ENCODE measurements at regions not wholly inside any gene's neighbourhood (a gene's known extent, or its start where the extent isn't known, plus 50 kb on each side); places are given as distances from the start of the nearest gene placed in this dataset.
"Not testable (repeated sequence)": the region's sequence is repeated elsewhere in the genome, so short reads cannot be mapped to it uniquely, and the experiment has no call there.

GRCh38 chr6:85286507-85286906 lies 163.4 kb upstream of the NT5E start:
- TF ChIP-seq, protein P1, sequence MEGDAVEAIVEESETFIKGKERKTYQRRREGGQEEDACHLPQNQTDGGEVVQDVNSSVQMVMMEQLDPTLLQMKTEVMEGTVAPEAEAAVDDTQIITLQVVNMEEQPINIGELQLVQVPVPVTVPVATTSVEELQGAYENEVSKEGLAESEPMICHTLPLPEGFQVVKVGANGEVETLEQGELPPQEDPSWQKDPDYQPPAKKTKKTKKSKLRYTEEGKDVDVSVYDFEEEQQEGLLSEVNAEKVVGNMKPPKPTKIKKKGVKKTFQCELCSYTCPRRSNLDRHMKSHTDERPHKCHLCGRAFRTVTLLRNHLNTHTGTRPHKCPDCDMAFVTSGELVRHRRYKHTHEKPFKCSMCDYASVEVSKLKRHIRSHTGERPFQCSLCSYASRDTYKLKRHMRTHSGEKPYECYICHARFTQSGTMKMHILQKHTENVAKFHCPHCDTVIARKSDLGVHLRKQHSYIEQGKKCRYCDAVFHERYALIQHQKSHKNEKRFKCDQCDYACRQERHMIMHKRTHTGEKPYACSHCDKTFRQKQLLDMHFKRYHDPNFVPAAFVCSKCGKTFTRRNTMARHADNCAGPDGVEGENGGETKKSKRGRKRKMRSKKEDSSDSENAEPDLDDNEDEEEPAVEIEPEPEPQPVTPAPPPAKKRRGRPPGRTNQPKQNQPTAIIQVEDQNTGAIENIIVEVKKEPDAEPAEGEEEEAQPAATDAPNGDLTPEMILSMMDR (IDR thresholded peaks at IDR 0.05; ENCODE audit: low read depth, low read length, poor library complexity, severe bottlenecking) = not testable (repeated sequence)
- TF ChIP-seq EZH2phosphoT487 (IDR thresholded peaks at IDR 0.05; ENCODE audit: borderline replicate concordance, low read length) = not testable (repeated sequence)

Measured in DOHH2 (cell line).